ENCODE measurements at regions not wholly inside any gene's neighbourhood (a gene's known extent, or its start where the extent isn't known, plus 50 kb on each side); places are given as distances from the start of the nearest gene placed in this dataset.

- Histone ChIP-seq H3K36me3 (no peaks in the 10 kb centered on the region), H3K9me3 (no peaks in the 10 kb centered on the region), H3K27me3 (no peaks in the 10 kb centered on the region), H3K27ac (no peak overlapping the region), H3K4me1 (no peaks in the 10 kb centered on the region), H3K4me3 (no peak overlapping the region)
- TF ChIP-seq POLR2A (IDR thresholded peaks at IDR 0.05) (no peak), EP300 (IDR thresholded peaks at IDR 0.05) (no peak), POLR2AphosphoS5 (IDR thresholded peaks at IDR 0.05) (no peak), CTCF (IDR thresholded peaks at IDR 0.05) (no peak)
- 94% methylated on average over 4 of the region's 4 CpGs for WGBS
- DNase-seq (ENCODE audit: low spot score in 2 of 2): no peak
Measured at GRCh38 chr18:29753379-29753778, 1289.2 kb downstream of the DSC3 start.

GRCh38 chr18:29749704-29750103 lies 1292.8 kb downstream of the DSC3 start:
- H3K4me3 ChIP-seq: no peak overlapping the region
- H3K36me3 ChIP-seq: no peaks in the 10 kb centered on the region
- no peaks in the 10 kb centered on the region for H3K4me1 ChIP-seq
- TF ChIP-seq CTCF (IDR thresholded peaks at IDR 0.05) (no peak), EP300 (IDR thresholded peaks at IDR 0.05) (no peak)
- no peaks in the 10 kb centered on the region for H3K27me3 ChIP-seq
- no peak overlapping the region for H3K27ac ChIP-seq
- DNase-seq (ENCODE audit: low spot score in 2 of 2): no peak
- 56% methylated on average over 1 of the region's 1 CpG for WGBS
- H3K9me3 ChIP-seq: no peaks in the 10 kb centered on the region

- TF ChIP-seq CTCF (IDR thresholded peaks at IDR 0.05): no peak
- no peak for TF ChIP-seq EP300 (IDR thresholded peaks at IDR 0.05)
- TF ChIP-seq POLR2A (IDR thresholded peaks at IDR 0.05): no peak
- TF ChIP-seq POLR2AphosphoS5 (IDR thresholded peaks at IDR 0.05): no peak
- no peaks in the 10 kb centered on the region for H3K4me1 ChIP-seq
- no peak overlapping the region for H3K27ac ChIP-seq
- no peaks in the 10 kb centered on the region for H3K9me3 ChIP-seq
- WGBS: 71% methylated on average over 1 of the region's 1 CpG
- DNase-seq (ENCODE audit: low spot score in 2 of 2): no peak
- H3K36me3 ChIP-seq: no peaks in the 10 kb centered on the region
- no peaks in the 10 kb centered on the region for H3K27me3 ChIP-seq
- no peak overlapping the region for H3K4me3 ChIP-seq
Measured at GRCh38 chr18:29741461-29741860, 1301.1 kb downstream of the DSC3 start.

GRCh38 chr18:29737620-29738019 lies 1304.9 kb downstream of the DSC3 start:
- 73% methylated on average over 3 of the region's 4 CpGs for WGBS
- Histone ChIP-seq H3K4me3 (no peak overlapping the region), H3K9me3 (no peaks in the 10 kb centered on the region), H3K4me1 (no peaks in the 10 kb centered on the region), H3K27ac (no peak overlapping the region), H3K27me3 (no peaks in the 10 kb centered on the region), H3K36me3 (no peaks in the 10 kb centered on the region)
- TF ChIP-seq EP300 (IDR thresholded peaks at IDR 0.05) (no peak), POLR2A (IDR thresholded peaks at IDR 0.05) (no peak), POLR2AphosphoS5 (IDR thresholded peaks at IDR 0.05) (no peak), CTCF (IDR thresholded peaks at IDR 0.05) (no peak)
- no peak for DNase-seq (ENCODE audit: low spot score in 2 of 2)

GRCh38 chr18:29737190-29737589 lies 1305.4 kb downstream of the DSC3 start:
- TF ChIP-seq EP300 (IDR thresholded peaks at IDR 0.05) (no peak), POLR2A (IDR thresholded peaks at IDR 0.05) (no peak), CTCF (IDR thresholded peaks at IDR 0.05) (no peak), POLR2AphosphoS5 (IDR thresholded peaks at IDR 0.05) (no peak)

More at GRCh38 chr18:29737190-29737589, 1305.4 kb downstream of the DSC3 start:
- DNase-seq (ENCODE audit: low spot score in 2 of 2): no peak
- no peaks in the 10 kb centered on the region for H3K36me3 ChIP-seq
- H3K4me3 ChIP-seq: no peak overlapping the region
- H3K9me3 ChIP-seq: no peaks in the 10 kb centered on the region
- WGBS: 77% methylated on average over 2 of the region's 3 CpGs
- no peaks in the 10 kb centered on the region for H3K27me3 ChIP-seq
- H3K27ac ChIP-seq: no peak overlapping the region
- no peaks in the 10 kb centered on the region for H3K4me1 ChIP-seq
